B cell (primary cell): ENCODE measurements at regions not wholly inside any gene's neighbourhood (a gene's known extent, or its start where the extent isn't known, plus 50 kb on each side); places are given as distances from the start of the nearest gene placed in this dataset.

Experiments
- ATAC-seq: fragments of 200-7000 bp; cut with Tn5 transposase; one replicate; pipeline ENCODE4 v1.10.0; 2021; ENCODE audit warnings: low read depth, mild to moderate bottlenecking, moderate number of reproducible peaks, moderate library complexity
- CTCF ChIA-PET: fragments of 350-600 bp; sonication (Branson Sonifier 250); formaldehyde crosslinking; loops from one replicate; lab custom pipeline; 2021; ENCODE audit warnings: antibody characterized with exemption, inconsistent platforms; lab: Charles Lee
- POLR2A ChIA-PET: fragments of 350-600 bp; sonication (Branson Sonifier 250); formaldehyde crosslinking; loops from one replicate; lab custom pipeline; 2021; ENCODE audit warnings: antibody characterized with exemption; lab: Charles Lee
- DNase-seq: peaks from one replicate; pipeline ENCODE4 v3.0.0; 2013
- H2AFZ ChIP-seq: 2 replicates; pipeline ENCODE4 v1.6.1; 2012; ENCODE audit warnings: mild to moderate bottlenecking, low read depth, low read length; ENCODE audit not compliant: insufficient read depth, poor library complexity, severe bottlenecking
- H3K27ac ChIP-seq, 2 donors: 1 replicate in 1 of 2; 2 replicates in 1 of 2; pipeline ENCODE4 v1.5.1; 2012 to 2013; ENCODE audit warnings: low read length in 2 of 2, mild to moderate bottlenecking in 2 of 2, moderate library complexity in 1 of 2
- H3K27me3 ChIP-seq, 4 experiments: fragments of 200-600 bp in 1 of 4; sonication (generic) in 1 of 4; replicated peaks in 1 of 4; 1 replicate in 2 of 4; 2 replicates in 2 of 4; pipeline versions ENCODE4 v1.6.1 to v1.7.0; 2013 to 2016; ENCODE audit warnings: low read length in 3 of 4, mild to moderate bottlenecking in 2 of 4, mixed read lengths in 1 of 4, moderate library complexity in 1 of 4; ENCODE audit not compliant: insufficient read depth in 4 of 4, control insufficient read depth in 3 of 4; ENCODE audit errors: control extremely low read depth in 1 of 4
- H3K36me3 ChIP-seq, 2 experiments: replicated peaks in 1 of 2; 1 replicate in 1 of 2; 2 replicates in 1 of 2; pipeline versions ENCODE4 v1.6.1 to v1.7.1; 2013; ENCODE audit warnings: low read length in 1 of 2; ENCODE audit not compliant: insufficient read depth in 2 of 2, control insufficient read depth in 1 of 2; ENCODE audit errors: control extremely low read depth in 1 of 2, extremely low read depth in 1 of 2
- H3K4me1 ChIP-seq, 2 donors: fragments of 200-600 bp in 1 of 2; sonication (generic) in 1 of 2; 1 replicate in 1 of 2; 2 replicates in 1 of 2; pipeline versions ENCODE4 v1.5.1 to v1.6.1; 2013 to 2017; ENCODE audit warnings: low read length in 2 of 2; ENCODE audit not compliant: control insufficient read depth in 2 of 2, insufficient read depth in 2 of 2
- H3K4me2 ChIP-seq: replicated peaks from 2 replicates; pipeline ENCODE3; 2012; ENCODE audit warnings: mild to moderate bottlenecking, low read depth, low read length; ENCODE audit not compliant: poor library complexity, severe bottlenecking
- H3K4me3 ChIP-seq, 5 experiments: fragments of 200-600 bp in 1 of 5; sonication (generic) in 1 of 5; 1 replicate in 3 of 5; 2 replicates in 2 of 5; pipeline versions ENCODE4 v1.5.1 to v1.7.0; 2011 to 2016; ENCODE audit warnings: low read length in 4 of 5, mild to moderate bottlenecking in 4 of 5, low read depth in 2 of 5, control low read depth in 1 of 5, moderate library complexity in 1 of 5; ENCODE audit not compliant: insufficient read depth in 1 of 5; ENCODE audit errors: control extremely low read depth in 1 of 5, extremely low read depth in 1 of 5
- H3K79me2 ChIP-seq: fragments of 200-600 bp; sonication (generic); one replicate; pipeline ENCODE4 v1.6.0; 2016; ENCODE audit warnings: low read length; ENCODE audit not compliant: control insufficient read depth, insufficient read depth
- H3K9ac ChIP-seq: fragments of 200-600 bp; sonication (generic); 2 replicates; pipeline ENCODE4 v1.6.1; 2017; ENCODE audit warnings: mild to moderate bottlenecking, low read length, moderate library complexity
- H3K9me3 ChIP-seq, 3 donors: one replicate each; pipeline versions ENCODE4 v1.6.1 to v1.7.1; 2013; ENCODE audit warnings: low read length in 2 of 3; ENCODE audit not compliant: control insufficient read depth in 2 of 3, insufficient read depth in 1 of 3; ENCODE audit errors: control extremely low read depth in 1 of 3
- H4K20me1 ChIP-seq: 2 replicates; pipeline ENCODE4 v1.6.0; 2012; ENCODE audit warnings: mild to moderate bottlenecking, low read length; ENCODE audit not compliant: insufficient read depth, control insufficient read depth, poor library complexity, severe bottlenecking
- H3K27ac Mint-ChIP-seq: one replicate; pipeline ENCODE4 v1.8.0; 2021; ENCODE audit warnings: mixed read lengths
- H3K27me3 Mint-ChIP-seq: one replicate; pipeline ENCODE4 v1.8.0; 2021; ENCODE audit warnings: mixed read lengths
- H3K4me1 Mint-ChIP-seq: one replicate; pipeline ENCODE4 v1.8.0; 2021; ENCODE audit warnings: mixed read lengths
- H3K4me3 Mint-ChIP-seq: one replicate; pipeline ENCODE4 v1.8.0; 2021; ENCODE audit warnings: mixed read lengths
- H3K9me3 Mint-ChIP-seq: one replicate; pipeline ENCODE4 v1.8.0; 2022; ENCODE audit warnings: mixed read lengths; ENCODE audit not compliant: insufficient read depth
- CTCF ChIP-seq: fragments of 200-600 bp; IDR thresholded peaks from one replicate; pipeline ENCODE4 v1.8.0; 2022; ENCODE audit warnings: antibody characterized with exemption, mild to moderate bottlenecking
- EZH2 ChIP-seq: IDR thresholded peaks from 2 replicates; pipeline ENCODE4 v1.6.1; 2012; ENCODE audit warnings: borderline replicate concordance, low read depth, mild to moderate bottlenecking, moderate library complexity, low read length; ENCODE audit not compliant: insufficient read depth, poor library complexity, severe bottlenecking
- WGBS: methylation state at CpG from one replicate; pipeline ENCODE4 v1.1.5; 2013; ENCODE audit warnings: missing lambda C conversion rate; ENCODE audit not compliant: insufficient coverage; 5-methylcytosine and 5-hydroxymethylcytosine counted together
- intact Hi-C: fragments of 100-400 bp; cut with micrococcal nuclease; formaldehyde crosslinking; loops from one replicate; pipeline ENCODE4 v1.10.0; 2022

- POLR2A ChIA-PET = no interaction called here
- no peaks in the 10 kb centered on the region for H3K9me3 ChIP-seq
- H3K27me3 Mint-ChIP-seq = peaks cover 9% of the 10 kb centered on the region
- H3K4me1 ChIP-seq = no peaks in the 10 kb centered on the region
- H3K4me1 Mint-ChIP-seq = no peaks in the 10 kb centered on the region
- no peak overlapping the region for H3K4me3 ChIP-seq
- CTCF ChIA-PET = no interaction called here
- no peaks in the 10 kb centered on the region for H3K9me3 Mint-ChIP-seq
- DNase-seq (no peak), ATAC-seq (no peak)
- H3K27me3 ChIP-seq = peaks cover 0 to 4% (median 2%) of the 10 kb centered on the region in 4 experiments
- intact Hi-C loops = no loop called here
- WGBS = 59% methylated on average over 4 of the region's 5 CpGs
- no peak overlapping the region for H2AFZ ChIP-seq
- no peaks in the 10 kb centered on the region for H3K79me2 ChIP-seq
- no peaks in the 10 kb centered on the region for H3K36me3 ChIP-seq
- H3K27ac Mint-ChIP-seq = no peak overlapping the region
- no peak overlapping the region for H3K27ac ChIP-seq
- H3K4me3 Mint-ChIP-seq = no peak overlapping the region
- H3K4me2 ChIP-seq = no peak overlapping the region
- no peak for TF ChIP-seq CTCF
- TF ChIP-seq EZH2 = no peak
- no peaks in the 10 kb centered on the region for H4K20me1 ChIP-seq
- no peak overlapping the region for H3K9ac ChIP-seq
Observed at GRCh38 chr5:135705141-135705631, 126.4 kb upstream of the CXCL14 start.

- ChIA-PET POLR2A (no interaction called here), CTCF (no interaction called here)
- H3K9me3 Mint-ChIP-seq = no peaks in the 10 kb centered on the region
Observed at GRCh38 chr5:135704616-135705015, 125.8 kb upstream of the CXCL14 start.

More at GRCh38 chr5:135704616-135705015, 125.8 kb upstream of the CXCL14 start:
- ATAC-seq (no peak), DNase-seq (no peak)
- Mint-ChIP-seq H3K27ac (no peak overlapping the region), H3K4me3 (no peak overlapping the region), H3K4me1 (no peaks in the 10 kb centered on the region), H3K27me3 (peaks cover 9% of the 10 kb centered on the region)
- Histone ChIP-seq H3K4me3 (no peak overlapping the region), H3K79me2 (no peaks in the 10 kb centered on the region), H3K9me3 (no peaks in the 10 kb centered on the region), H3K27me3 (peaks cover 0 to 4% (median 2%) of the 10 kb centered on the region in 4 experiments), H3K4me2 (no peak overlapping the region), H2AFZ (no peak overlapping the region), H3K4me1 (no peaks in the 10 kb centered on the region), H4K20me1 (no peaks in the 10 kb centered on the region), H3K36me3 (no peaks in the 10 kb centered on the region), H3K9ac (no peak overlapping the region), H3K27ac (no peak overlapping the region)
- TF ChIP-seq CTCF (no peak), EZH2 (no peak)
- WGBS = 86% methylated on average over 2 of the region's 2 CpGs
- intact Hi-C loops = no loop called here
